SK-MEL-5 (cell line): ENCODE measurements at regions not wholly inside any gene's neighbourhood (a gene's known extent, or its start where the extent isn't known, plus 50 kb on each side); places are given as distances from the start of the nearest gene placed in this dataset.

ENCODE experiments used
- DNase-seq: peaks from one replicate; pipeline ENCODE4 v3.0.0-alpha.2; 2016; ENCODE audit warnings: low read depth, low spot score
- in situ Hi-C: cut with HindIII; loops from 2 replicates; pipeline ENCODE4 v1.10.0; 2016; ENCODE audit warnings: low sequenced_read_pairs, high pct_unique_total_duplicates, low pct_unique_long_range_greater_than_20kb

DNA sequence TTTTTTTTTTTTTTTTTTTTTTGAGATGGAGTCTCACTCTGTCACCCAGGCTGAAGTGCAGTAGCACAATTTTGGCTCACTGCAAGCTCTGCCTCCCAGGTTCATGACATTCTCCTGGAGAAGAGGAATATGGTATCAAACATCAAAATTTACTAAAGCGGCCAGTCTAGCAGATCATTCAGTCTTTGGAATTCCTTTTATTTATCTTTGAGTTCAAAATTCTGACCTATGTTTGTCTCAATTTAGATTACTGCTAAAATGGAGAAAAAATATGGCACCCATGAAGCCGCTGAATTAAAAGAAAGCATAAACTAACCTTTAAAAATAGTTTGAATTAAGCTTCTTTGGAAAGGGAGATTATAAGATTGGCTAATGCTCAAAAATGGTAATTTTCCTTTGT, 64.5 kb upstream of the EGLN3 start:
- DNase-seq, result no peak
- in situ Hi-C loops, result no loop called here

DNA sequence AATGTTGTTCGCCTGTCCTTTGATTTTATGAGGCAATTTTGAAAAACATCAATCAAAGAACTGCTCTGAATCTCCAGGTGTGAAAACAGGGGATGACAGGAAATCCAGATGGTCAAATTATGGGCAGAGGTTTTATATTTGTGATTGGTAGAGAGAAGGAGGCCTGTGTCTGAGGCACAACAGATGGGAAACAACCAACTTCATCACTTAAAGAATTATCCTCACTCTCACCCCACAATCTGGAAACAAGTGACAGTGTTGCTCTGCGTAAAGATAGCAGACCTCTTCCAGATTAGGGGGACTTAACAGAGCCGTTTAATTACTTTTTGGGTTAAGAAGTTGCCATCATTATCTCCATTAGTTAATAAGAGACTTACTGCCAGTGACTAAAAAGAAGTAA, 64.1 kb upstream of the EGLN3 start:
- in situ Hi-C loops, result no loop called here
- no peak for DNase-seq

DNA sequence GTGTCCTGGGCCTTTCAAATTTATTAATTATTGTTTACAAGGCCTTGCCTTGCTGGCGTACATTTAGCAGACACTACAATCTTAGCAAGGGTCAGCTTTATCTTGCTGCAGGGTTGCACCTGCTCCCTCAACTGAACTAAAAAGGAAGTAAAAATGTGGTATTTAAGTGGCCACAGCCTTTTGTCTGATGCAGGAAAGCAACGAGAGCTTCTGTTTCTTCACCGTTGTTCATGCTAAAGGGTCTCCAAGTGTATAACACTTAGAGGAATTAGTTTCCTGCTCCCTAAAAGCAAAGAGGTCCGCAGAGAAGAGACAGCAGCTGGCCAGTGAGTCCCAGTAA, 62.8 kb upstream of the EGLN3 start:
- DNase-seq, result no peak
- in situ Hi-C loops, result no loop called here

DNA sequence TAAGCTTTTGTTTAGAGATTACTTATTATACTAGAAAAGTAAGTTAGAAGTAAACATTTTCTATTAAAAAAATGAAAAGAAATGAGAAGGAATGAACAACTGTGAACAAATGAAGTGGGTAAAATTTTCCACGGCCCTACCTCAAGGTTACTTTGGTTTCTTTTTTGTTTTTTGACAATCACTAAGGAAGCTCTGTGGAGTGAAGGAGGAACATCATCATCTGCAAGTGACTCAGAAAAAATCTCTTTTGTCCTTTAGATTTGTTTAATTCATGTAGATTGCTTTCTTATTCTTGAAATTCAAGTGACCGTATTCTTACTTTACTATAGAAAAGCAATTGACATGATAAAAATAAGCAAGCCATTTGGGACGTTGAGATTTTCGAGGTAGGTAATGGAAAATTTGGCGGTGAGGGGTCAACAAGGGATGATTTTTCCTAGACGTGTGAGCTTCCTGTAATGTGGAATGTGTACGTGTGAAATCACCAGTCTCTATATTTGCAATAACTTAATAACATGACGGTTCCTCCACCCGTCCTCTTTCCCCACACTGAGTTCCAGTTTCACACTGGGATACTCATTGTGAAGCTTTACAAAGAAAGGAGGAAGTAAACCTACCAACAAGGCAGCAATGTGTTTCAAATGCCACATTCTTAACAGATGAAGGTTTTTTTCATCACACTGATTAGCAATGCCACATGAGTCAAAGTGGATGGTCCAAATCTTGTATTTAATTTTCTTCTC, 62.3 kb upstream of the EGLN3 start:
- in situ Hi-C loops, result no loop called here
- no peak for DNase-seq

DNA sequence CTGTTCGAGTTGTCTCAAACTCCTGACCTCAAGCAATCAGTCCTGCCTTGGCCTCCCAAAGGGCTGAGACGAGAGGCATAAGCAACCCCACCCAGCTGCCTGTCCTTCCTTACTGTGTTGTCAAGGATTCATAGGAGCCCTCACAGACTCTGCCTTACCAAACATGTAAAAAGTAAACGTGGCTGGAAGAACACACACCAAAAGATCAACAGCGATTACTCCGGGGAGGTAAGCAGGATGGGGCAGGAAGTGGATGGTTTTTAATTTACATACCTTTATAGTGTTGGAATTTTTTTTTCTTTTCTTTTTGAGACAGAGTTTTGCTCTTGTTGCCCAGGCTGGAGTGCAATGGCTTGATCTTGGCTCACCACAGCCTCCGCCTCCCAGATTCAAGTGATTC, 61.5 kb upstream of the EGLN3 start:
- no peak for DNase-seq
- in situ Hi-C loops, result no loop called here

DNA sequence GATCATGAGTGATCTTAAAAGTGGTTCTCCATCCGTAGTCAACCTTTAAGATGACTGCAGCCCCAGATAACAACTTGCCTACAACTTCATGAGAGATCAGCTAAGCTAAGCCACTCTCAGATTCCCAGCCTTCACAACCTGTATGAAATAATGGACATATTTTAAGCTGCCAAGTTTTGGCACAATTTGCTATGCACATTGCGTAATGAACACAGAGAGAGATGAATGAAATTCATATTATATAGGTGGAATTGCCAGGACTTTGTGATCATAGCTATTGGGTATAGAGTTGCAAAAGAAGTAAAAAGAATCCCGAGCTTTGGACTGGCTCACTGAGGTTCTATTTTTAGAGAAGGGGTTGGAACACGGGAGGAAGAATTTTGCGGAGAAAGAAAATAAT, 59.1 kb upstream of the EGLN3 start:
- no peak for DNase-seq

DNA sequence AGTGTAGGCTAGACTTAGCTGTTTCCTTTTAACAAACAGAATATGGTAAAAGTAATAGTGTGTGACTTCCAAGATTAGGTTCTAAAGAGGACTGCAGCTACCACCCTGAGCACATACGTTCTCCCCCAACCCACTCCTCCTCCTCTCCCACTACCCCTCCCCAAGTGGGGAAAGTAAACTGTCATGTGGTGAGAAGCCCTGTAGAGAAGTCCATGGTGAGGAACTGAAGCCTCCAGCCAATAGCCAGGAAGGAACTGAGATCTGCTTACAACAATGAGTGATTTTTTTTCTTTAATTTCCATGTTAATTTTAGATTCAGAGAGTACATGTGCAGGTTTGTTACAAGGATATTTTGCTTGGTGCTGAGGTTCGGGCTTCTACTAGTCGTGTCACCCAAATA, 57.0 kb upstream of the EGLN3 start:
- no peak for DNase-seq
- in situ Hi-C loops, result no loop called here

More for the DNA sequence above, 59.1 kb upstream of the EGLN3 start:
- in situ Hi-C loops, result no loop called here

DNA sequence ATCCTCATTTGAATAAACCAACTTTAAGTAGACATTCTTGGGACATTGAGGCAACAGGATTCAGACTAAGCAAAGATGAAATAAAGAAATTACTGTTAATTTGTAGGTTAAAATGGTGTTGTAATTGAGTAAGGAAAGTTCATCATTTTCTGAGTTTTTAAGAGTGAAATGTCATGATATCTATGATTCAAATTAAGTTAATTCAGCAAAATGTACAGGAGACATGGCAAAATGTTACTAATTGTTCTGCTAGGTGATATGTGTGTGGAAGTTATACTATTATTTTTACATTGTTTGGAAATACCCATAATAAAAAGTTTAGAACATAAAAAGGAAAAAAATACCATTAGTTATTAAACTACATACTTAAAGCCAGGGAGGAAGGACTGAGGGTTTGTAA, 55.0 kb upstream of the EGLN3 start:
- in situ Hi-C loops, result no loop called here
- no peak for DNase-seq

DNA sequence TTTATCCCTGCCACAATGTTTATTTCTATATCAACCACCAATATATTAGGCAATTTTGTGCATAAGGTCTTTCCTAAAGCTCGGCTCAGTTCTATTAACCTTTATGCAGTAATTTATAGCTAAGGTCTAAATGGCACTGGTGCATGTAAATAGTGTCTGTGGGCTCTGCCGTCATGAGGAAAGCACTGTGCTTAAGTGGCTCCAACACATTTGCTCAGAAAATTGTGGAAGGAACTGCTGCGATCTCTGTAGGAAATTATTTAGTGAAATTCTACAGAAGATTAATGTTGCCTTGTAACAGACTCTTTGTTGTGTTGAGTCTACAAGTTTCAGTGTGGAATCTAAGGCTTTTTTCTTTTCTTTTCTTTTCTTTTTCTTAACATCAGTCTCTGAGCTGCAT, 54.0 kb upstream of the EGLN3 start:
- in situ Hi-C loops, result no loop called here
- DNase-seq, result no peak

DNA sequence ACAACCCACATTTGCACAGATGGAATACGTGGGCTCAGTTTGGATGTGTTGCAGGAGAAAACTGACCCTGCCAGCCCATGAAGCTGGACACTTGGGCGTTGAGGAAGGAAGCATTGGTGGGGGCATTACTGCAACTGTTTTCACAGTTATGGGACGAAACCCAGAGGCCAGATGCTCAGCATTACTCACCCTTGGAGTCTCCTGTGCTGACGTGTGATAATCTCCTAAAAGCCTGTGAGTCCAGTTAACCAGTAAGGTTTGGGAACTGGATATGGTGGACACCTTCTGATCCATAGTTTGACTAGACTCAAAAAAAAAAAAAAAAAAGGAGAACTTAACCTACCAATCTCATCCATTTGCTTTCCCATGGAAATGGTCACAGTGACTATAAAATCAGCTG, 52.8 kb upstream of the EGLN3 start:
- no peak for DNase-seq
- in situ Hi-C loops, result no loop called here

DNA sequence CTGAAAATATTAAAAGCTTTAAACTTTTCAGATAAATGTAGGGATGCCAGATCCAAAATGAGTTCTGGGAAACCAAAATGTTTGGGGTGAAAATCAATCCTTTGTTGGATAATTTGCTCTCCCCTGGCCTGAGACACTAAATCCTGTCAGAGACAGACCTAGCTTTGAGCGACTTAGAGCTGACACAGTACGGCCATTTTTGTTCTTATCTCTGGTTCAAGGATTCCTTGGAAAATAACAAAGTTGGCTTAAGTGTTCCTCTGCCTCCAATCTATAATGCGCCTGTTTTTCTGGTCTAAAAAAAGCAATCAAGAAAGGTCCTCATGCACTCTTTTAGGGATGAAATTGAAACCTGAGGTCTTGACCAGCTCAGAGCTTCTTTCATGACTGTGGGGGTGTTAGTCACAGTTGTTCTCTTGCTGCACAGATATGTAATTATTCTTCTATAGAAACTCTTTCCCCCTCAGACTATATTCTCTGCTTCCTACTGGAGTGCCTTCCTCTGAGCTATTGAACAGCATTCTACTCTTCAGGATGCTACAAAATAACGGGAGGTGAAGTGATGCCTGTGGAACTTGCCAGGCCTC, 52.3 kb upstream of the EGLN3 start:
- no peak for DNase-seq
- in situ Hi-C loops, result no loop called here
